ENCODE measurements at regions not wholly inside any gene's neighbourhood (a gene's known extent, or its start where the extent isn't known, plus 50 kb on each side); places are given as distances from the start of the nearest gene placed in this dataset.

DNA sequence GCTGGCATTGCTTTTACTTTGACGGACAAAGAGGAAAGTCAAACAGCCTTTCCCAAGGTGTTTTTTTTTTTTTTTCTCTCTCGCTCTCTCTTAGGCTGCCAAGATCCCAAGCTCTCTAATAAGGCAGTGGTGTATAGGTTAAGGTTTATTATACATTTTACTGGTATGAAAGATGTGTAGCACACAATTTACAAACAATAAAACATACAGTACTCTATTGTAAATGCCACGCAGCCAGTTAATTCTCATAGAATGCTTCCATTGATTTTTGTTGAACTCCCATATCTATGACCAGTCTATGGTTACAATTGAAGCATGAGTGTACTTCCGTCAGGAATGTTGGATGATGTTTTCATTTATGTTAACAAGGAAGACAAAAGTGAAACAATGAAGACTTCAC is 106.4 kb upstream of the GSC start:
- no peaks in the 10 kb centered on the region for H3K36me3 ChIP-seq
- H3K4me1 ChIP-seq, result no peaks in the 10 kb centered on the region
- H3K27ac ChIP-seq, result no peak overlapping the region
- DNase-seq, result no peak
- no peaks in the 10 kb centered on the region for H3K27me3 ChIP-seq
- WGBS, 2 donors, result 87 to 92% methylated on average over 4 of the region's 4 CpGs
- intact Hi-C loops (cut with DNase I), result no loop called here
- TF ChIP-seq, protein P1, sequence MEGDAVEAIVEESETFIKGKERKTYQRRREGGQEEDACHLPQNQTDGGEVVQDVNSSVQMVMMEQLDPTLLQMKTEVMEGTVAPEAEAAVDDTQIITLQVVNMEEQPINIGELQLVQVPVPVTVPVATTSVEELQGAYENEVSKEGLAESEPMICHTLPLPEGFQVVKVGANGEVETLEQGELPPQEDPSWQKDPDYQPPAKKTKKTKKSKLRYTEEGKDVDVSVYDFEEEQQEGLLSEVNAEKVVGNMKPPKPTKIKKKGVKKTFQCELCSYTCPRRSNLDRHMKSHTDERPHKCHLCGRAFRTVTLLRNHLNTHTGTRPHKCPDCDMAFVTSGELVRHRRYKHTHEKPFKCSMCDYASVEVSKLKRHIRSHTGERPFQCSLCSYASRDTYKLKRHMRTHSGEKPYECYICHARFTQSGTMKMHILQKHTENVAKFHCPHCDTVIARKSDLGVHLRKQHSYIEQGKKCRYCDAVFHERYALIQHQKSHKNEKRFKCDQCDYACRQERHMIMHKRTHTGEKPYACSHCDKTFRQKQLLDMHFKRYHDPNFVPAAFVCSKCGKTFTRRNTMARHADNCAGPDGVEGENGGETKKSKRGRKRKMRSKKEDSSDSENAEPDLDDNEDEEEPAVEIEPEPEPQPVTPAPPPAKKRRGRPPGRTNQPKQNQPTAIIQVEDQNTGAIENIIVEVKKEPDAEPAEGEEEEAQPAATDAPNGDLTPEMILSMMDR (IDR thresholded peaks at IDR 0.05), result no peak
- no peak for TF ChIP-seq POLR2A (IDR thresholded peaks at IDR 0.05)
- H3K4me3 ChIP-seq (replicated peaks in 1 of 3), result no peak overlapping the region
- H3K9me3 ChIP-seq, result no peaks in the 10 kb centered on the region

DNA sequence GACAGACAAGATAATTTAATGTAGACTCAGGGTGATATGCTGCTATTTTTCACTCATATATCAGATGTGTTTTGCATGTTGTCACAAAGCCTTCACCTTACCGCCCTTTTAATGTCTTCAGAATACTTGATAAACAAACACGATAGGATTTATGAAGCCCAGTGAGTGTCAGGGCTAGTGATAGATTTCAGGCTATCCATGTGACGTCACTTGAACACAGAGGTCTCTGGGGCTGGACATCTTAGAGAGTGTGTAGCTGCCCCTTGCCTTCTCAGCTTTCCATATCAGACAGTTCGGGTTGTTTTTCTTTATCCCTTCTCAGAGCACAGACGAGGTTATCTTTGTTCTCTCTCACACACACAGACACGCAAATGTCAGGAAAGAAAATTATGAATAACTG is 105.3 kb upstream of the GSC start:
- Histone ChIP-seq H3K4me3 (replicated peaks in 1 of 3) (no peak overlapping the region), H3K9me3 (no peaks in the 10 kb centered on the region), H3K4me1 (no peaks in the 10 kb centered on the region), H3K36me3 (no peaks in the 10 kb centered on the region), H3K27me3 (no peaks in the 10 kb centered on the region), H3K27ac (no peak overlapping the region)
- WGBS, 2 donors, result 69 to 78% methylated on average over 6 of the region's 6 CpGs
- TF ChIP-seq POLR2A (IDR thresholded peaks at IDR 0.05), result no peak
- TF ChIP-seq, protein P1 (IDR thresholded peaks at IDR 0.05), result no peak
- intact Hi-C loops (cut with DNase I), result no loop called here
- DNase-seq, result no peak

DNA sequence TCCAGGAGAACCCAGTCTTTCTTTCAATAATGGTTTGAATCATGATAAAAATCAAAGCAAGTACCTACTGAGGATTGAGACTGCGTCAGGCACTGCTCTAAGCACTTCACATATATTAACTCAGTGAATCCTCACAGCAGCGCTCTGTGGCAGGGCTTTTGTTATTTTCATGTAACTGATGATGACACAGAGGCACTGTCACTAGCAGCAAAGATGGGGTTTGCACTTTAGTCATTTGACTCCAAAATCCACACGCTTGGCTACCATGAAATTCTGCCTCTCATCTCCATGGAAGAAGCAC is 98.8 kb upstream of the GSC start:
- no peak overlapping the region for H3K27ac ChIP-seq
- intact Hi-C loops (cut with DNase I), result no loop called here
- 93 to 95% methylated on average over 3 of the region's 3 CpGs for WGBS, 2 donors
- H3K36me3 ChIP-seq, result no peaks in the 10 kb centered on the region
- H3K4me1 ChIP-seq, result no peaks in the 10 kb centered on the region
- H3K9me3 ChIP-seq, result no peaks in the 10 kb centered on the region
- TF ChIP-seq POLR2A (IDR thresholded peaks at IDR 0.05), result no peak
- TF ChIP-seq, protein P1 (IDR thresholded peaks at IDR 0.05), result no peak
- no peak for DNase-seq
- H3K27me3 ChIP-seq, result no peaks in the 10 kb centered on the region
- no peak overlapping the region for H3K4me3 ChIP-seq (replicated peaks in 1 of 3)

DNA sequence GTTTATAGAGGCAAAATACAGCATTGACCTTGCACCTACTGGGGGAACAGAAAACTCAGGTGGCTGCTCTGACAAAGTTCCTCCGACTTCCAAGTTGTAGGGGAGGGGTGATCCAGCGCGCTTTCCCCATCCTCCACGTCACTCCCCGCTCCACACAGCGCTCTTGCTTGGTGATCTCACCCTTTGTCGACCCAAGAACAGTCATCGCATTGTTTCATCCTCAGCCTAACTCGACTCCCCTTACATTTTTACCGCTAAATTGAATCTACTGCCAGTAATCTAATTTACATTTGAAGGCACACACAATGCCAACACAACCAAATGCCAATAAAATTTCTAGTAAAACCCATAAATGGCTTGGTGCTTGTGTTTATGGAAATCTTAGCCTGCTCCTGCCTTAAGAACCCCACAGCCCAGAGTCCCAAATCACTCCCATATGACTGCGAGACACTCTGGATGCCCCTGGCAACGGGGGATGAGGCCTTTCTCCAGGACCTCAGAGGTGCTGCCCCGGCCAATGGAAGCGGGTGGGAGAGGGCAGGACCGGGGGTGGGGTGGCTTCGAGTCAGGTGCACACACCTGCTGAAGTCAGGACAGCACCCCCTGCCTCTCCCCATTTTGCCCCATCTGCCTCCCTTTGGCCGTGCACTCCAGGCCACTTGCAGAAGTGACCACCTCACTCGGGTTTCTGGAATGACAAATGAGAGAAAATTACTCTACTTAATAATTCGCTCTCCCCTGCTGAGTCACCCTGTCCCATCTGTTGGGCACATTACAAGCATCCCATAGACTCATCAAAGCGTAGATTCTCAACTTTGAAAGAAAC is 98.2 kb upstream of the GSC start:
- no peaks in the 10 kb centered on the region for H3K4me1 ChIP-seq
- H3K4me3 ChIP-seq (replicated peaks in 1 of 3), result no peak overlapping the region
- H3K36me3 ChIP-seq, result no peaks in the 10 kb centered on the region
- DNase-seq, result no peak
- TF ChIP-seq POLR2A (IDR thresholded peaks at IDR 0.05), result no peak
- TF ChIP-seq, protein P1 (IDR thresholded peaks at IDR 0.05), result no peak
- 67 to 69% methylated on average over 20 of the region's 20 CpGs for WGBS, 2 donors
- H3K27ac ChIP-seq, result no peak overlapping the region
- intact Hi-C loops (cut with DNase I), result no loop called here
- H3K27me3 ChIP-seq, result no peaks in the 10 kb centered on the region
- no peaks in the 10 kb centered on the region for H3K9me3 ChIP-seq

DNA sequence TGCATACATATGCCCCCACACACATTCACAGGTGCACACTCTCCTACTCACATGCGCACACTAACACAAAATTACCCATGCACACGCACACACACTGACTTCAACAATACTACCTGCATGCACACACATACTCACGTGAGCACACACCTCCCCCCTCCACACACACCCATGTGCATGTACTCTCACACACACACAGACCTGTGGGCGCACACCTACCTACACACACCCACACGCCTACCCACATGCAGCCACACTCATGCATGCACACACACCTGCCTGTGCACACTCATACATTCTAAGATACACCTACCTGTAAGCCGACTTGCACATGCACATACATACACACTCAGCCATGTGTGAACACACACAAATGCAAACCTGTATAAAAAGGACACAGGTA is 97.3 kb upstream of the GSC start:
- Histone ChIP-seq H3K4me3 (replicated peaks in 1 of 3) (no peak overlapping the region), H3K36me3 (no peaks in the 10 kb centered on the region), H3K27me3 (no peaks in the 10 kb centered on the region), H3K4me1 (no peaks in the 10 kb centered on the region), H3K27ac (no peak overlapping the region), H3K9me3 (no peaks in the 10 kb centered on the region)
- no peak for DNase-seq
- intact Hi-C loops (cut with DNase I), result no loop called here
- TF ChIP-seq, protein P1 (IDR thresholded peaks at IDR 0.05), result no peak
- no peak for TF ChIP-seq POLR2A (IDR thresholded peaks at IDR 0.05)
- WGBS, 2 donors, result 94 to 99% methylated on average over 6 of the region's 6 CpGs

Data from thyroid gland (tissue), 4 donors.